HG03571 (cell line): ENCODE measurements at regions not wholly inside any gene's neighbourhood (a gene's known extent, or its start where the extent isn't known, plus 50 kb on each side); places are given as distances from the start of the nearest gene placed in this dataset.
"Not testable (repeated sequence)": the region's sequence is repeated elsewhere in the genome, so short reads cannot be mapped to it uniquely, and the experiment has no call there.

ENCODE experiments used
- ATAC-seq: cut with Tn5 transposase; IDR thresholded peaks from one replicate; pipeline ENCODE4 v1.9.1; 2021; ENCODE audit not compliant: unreplicated experiment

- no peak for ATAC-seq
These were observed 352.5 kb downstream of the ADGRL2 start for GRCh38 chr1:82153272-82153629.

GRCh38 chr1:82152356-82153271 is 351.9 kb downstream of the ADGRL2 start:
- ATAC-seq, result peak; percentile 49

DNA sequence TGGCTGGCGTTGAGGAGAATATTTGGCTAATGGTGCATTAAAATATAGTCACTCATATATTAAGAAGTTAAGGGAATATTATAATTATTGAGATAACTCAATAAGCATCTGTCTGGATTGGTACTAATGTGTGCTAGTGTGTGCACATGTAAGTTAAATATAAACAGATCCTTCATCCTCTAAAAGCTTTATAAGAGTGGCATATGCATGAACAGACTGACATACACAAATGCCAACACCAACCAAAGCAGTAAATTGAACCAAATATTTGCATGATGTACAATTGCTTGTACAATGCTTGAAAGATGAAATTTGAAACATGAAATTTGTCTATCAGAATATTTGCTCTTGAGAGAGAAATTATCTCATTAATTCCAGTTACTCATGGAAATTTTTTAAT is 344.9 kb downstream of the ADGRL2 start:
- no peak for ATAC-seq

DNA sequence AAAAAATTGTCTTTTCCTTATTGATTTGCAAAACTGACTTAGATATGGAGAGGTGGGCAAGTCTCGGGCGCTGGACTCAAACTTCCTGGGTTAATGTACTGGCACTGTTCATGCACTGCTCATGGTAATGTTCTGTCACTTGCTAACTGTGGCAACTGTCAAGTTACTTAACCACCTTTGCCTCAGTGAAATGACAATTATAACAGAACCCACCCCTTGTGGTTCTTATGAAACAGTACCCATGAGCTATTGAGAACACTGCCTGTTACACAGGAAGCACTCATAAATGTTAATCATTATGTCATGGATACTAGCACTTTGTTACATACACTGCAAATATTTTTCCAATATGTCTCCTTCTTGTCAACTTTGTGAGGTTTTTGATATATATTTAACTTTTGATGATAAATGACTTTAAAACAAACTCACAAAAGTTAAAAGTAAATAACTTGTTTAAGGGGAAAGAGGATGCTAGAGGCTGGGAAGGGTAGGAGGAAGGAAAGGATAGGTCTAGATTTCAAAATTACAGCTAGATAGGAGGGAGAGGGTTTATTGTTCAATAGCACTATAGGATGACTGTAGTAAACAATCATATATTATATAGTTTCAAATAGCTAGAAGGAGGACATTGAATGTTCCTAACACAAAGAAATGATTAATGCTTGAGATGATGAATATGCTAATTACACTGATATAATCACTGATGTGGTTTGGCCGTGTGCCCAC is 342.5 kb downstream of the ADGRL2 start:
- ATAC-seq, result no peak

GRCh38 chr1:82141390-82141789 is 340.7 kb downstream of the ADGRL2 start:
- no peak for ATAC-seq

DNA sequence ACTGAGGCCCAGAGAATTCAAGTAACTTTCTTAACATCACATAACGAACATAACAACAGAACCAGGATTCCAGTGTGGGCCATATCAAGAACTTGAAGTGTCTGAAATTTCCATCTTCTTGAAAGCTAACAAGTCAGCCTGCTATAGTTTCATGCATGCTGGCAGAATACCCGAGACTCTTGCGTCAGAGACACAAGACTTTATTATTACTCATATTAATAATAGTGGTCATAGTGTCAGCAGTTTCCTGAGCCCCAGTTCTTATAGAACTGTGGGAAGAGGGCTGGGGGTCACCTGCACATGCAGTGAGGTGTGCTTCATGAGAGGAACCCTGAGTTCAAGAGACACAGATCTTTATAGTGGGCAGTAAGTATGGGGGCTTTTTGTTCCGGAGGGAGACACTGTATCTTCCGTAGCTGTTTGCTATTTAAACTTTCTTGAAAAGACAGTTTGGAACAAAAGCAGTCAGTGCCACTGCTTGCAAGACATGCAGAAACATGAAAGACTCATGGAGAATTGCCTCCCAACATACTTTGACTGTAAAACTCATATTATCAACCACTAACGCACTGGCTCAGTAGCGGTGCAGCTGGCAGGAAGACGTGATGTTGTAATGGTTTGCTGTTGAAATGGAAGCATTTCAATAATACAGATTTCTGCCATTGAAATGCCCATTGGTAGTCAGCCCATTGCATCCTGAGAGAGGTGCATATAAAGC is 339.2 kb downstream of the ADGRL2 start:
- no peak for ATAC-seq

DNA sequence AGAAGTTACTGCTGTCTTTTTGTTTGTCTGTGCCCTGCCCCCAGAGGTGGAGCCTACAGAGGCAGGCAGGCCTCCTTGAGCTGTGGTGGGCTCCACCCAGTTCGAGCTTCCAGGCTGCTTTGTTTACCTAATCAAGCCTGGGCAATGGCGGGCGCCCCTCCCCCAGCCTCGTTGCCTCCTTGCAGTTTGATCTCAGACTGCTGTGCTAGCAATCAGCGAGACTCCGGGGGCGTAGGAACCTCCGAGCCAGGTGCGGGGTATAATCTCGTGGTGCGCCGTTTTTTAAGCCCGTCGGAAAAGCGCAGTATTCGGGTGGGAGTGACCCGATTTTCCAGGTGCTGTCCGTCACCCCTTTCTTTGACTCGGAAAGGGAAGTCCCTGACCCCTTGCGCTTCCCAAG is 335.6 kb downstream of the ADGRL2 start:
- not testable (repeated sequence) for ATAC-seq

DNA sequence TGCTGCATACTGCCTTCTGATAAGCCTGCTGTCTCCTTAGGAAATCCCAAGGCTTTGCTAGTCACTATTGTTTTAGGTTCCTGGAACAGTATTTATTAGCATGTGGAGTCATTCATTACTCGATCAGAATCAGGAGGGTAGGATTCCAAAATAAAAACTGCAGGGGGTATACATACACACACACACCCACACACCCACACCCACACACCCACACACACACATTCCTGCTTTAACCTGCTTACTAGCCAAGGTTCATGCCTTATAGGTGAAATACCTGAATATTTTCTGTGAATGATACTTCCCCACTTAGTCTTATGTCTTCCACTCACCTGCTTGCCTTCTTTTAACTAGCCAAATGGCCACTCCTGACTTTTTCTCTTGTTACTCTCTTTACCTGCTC is 325.1 kb downstream of the ADGRL2 start:
- no peak for ATAC-seq

GRCh38 chr1:82125119-82125518 is 324.4 kb downstream of the ADGRL2 start:
- ATAC-seq, result no peak

DNA sequence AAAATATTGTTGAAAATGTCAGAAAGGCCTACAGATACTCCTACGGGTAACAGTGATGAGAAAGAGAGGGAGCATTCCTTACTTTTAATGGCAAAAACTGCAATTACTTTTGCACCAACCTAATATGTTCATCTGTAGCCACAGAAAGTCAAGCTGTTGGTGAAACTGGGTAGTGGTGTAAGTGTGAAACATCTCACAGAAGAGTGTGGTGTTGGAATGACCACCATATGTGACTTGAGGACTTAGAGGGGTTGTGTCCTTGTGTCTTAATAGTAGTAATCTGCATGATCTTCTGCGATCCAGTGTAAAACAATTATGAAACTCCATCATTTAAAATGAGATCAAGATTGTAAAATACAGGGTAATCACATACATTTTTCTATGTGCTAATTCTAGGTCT is 320.7 kb downstream of the ADGRL2 start:
- no peak for ATAC-seq

- ATAC-seq, result no peak
These were observed 315.4 kb downstream of the ADGRL2 start for GRCh38 chr1:82116105-82116504.

DNA sequence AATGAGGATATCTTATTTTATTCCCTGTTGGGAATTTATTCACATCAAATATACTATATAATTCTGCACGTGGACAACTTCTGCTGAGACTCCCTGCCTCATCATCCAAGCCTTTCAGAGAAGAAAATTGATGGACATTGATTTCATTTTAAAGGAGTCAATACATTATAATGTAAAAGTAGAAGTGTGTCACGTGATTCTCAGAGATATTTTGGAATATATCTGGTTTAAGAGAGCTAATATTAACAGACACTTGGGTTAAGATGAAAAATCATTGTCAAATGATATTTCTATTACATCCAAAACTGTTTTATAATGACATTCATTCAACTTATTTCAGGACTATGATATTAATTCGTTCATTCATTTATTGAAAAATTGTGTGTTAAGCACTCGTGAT is 314.2 kb downstream of the ADGRL2 start:
- ATAC-seq, result no peak

DNA sequence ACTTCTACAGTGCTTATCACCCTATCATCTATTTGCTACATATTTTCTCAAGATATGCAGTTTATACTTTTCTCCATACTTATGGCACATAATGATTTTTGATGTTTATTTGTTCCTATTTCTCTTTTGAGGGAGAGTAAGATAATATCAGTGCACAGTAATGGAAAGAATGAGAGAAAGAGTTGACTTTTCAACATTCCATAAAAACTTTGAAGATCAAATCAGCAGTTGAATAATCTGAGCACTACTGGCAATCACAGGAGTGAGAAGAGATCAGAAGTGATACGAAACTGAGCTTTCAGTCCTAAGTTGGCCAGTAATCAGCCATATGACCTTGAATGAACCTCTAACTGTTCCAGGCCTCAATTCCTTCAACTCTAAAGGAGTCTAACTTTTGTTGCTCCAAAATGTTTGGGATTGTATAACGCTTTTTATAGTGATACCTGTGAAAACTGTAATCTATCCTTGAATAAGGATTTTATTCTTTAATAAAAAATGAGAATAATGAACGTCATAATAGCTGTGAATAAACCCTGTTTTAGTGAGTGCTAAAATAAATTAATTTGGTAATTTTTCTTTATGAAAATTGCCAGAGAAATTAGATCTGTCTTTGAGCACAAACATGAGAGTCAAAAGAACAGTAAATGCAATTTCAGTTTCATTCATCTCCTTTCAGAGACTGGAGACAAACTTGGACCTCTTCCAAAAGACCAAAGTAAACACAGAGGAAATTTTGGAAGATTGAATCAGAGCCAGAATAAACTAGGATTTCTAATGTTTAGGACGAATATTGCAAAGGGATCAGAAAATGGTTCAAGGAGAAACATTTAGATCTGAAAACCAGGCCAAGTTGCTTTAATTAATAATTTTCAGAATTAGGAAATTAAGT is 309.9 kb downstream of the ADGRL2 start:
- no peak for ATAC-seq

- ATAC-seq, result no peak
These were observed 308.1 kb downstream of the ADGRL2 start for GRCh38 chr1:82108843-82109242.

- no peak for ATAC-seq
These were observed 305.9 kb downstream of the ADGRL2 start for GRCh38 chr1:82106672-82107071.

DNA sequence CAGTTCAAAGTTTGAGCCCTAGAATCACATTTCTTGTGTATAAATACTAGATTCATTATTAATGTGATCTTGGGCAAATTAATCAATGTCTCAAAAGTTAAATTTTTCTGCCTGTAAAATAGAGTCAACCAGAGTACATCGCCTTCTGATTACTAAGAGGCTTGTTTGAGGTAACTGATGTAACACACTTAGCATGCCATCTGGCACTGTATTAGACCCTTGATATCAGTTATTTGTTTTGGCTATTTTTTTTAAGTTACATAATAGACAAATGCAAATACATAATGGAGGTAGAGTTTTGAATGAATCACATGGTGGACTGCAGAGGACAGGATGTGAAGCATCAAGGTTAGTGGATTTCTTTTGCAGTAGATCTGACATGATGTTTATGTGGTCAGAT is 298.4 kb downstream of the ADGRL2 start:
- ATAC-seq, result no peak

GRCh38 chr1:82094136-82094535 is 293.4 kb downstream of the ADGRL2 start:
- no peak for ATAC-seq

- no peak for ATAC-seq
These were observed 291.0 kb downstream of the ADGRL2 start for GRCh38 chr1:82091729-82092128.

GRCh38 chr1:82091265-82091664 is 290.5 kb downstream of the ADGRL2 start:
- no peak for ATAC-seq

DNA sequence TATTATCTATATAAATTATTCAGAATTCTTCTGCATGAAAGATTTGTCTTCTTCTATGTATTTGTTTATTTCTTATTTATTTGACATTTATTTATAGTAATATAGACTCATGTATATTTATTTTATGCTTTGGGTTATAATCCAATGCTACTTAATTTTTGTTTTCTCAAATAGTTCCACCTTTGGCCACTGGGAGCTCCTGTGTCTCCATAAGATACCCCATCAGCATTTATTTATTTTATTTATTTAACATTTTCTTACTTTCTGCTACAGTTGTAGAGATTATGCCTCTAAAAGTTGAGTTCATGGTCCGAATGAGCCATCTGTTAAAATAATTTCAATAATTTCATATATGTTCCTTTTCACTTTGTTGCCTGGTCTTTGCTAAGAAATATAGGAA is 289.4 kb downstream of the ADGRL2 start:
- ATAC-seq, result no peak

GRCh38 chr1:82086739-82087138 is 286.0 kb downstream of the ADGRL2 start:
- ATAC-seq, result no peak
